ENCODE measurements at regions not wholly inside any gene's neighbourhood (a gene's known extent, or its start where the extent isn't known, plus 50 kb on each side); places are given as distances from the start of the nearest gene placed in this dataset.
"Not testable (repeated sequence)": the region's sequence is repeated elsewhere in the genome, so short reads cannot be mapped to it uniquely, and the experiment has no call there.

- Histone ChIP-seq H3K36me3 (ENCODE audit: low read depth, missing control alignments) (no peaks in the 10 kb centered on the region), H3K9me3 (no peaks in the 10 kb centered on the region), H3K27me3 (no peaks in the 10 kb centered on the region), H3K4me1 (no peaks in the 10 kb centered on the region), H3K4me3 (no peak overlapping the region), H3K27ac (no peak overlapping the region)
- no peak for TF ChIP-seq CTCF (IDR thresholded peaks at IDR 0.05)
- no peak for TF ChIP-seq POLR2A (IDR thresholded peaks at IDR 0.05)
- intact Hi-C loops (cut with DNase I; ENCODE audit: low total_unique reads) = no loop called here
- WGBS, 2 donors = 69 to 91% methylated on average over 1 of the region's 1 CpG
- DNase-seq = no peak
Observed at GRCh38 chr14:27318774-27319420, 721.1 kb upstream of the NOVA1 start.

- Histone ChIP-seq H3K27ac (no peak overlapping the region), H3K4me1 (no peaks in the 10 kb centered on the region), H3K4me3 (no peak overlapping the region), H3K36me3 (ENCODE audit: low read depth, missing control alignments) (no peaks in the 10 kb centered on the region), H3K27me3 (no peaks in the 10 kb centered on the region), H3K9me3 (no peaks in the 10 kb centered on the region)
- TF ChIP-seq CTCF (IDR thresholded peaks at IDR 0.05) (no peak), POLR2A (IDR thresholded peaks at IDR 0.05) (no peak)
- intact Hi-C loops (cut with DNase I; ENCODE audit: low total_unique reads) = no loop called here
- DNase-seq = no peak
Observed at GRCh38 chr14:27320261-27320660, 722.4 kb upstream of the NOVA1 start.

- no peaks in the 10 kb centered on the region for H3K4me1 ChIP-seq
- 78 to 86% methylated on average over 3 of the region's 3 CpGs for WGBS, 2 donors
Observed at GRCh38 chr14:27327095-27327494, 729.3 kb upstream of the NOVA1 start.

GRCh38 chr14:27338012-27338411, 740.2 kb upstream of the NOVA1 start:
- 74 to 75% methylated on average over 2 of the region's 2 CpGs for WGBS, 2 donors
- intact Hi-C loops (cut with DNase I; ENCODE audit: low total_unique reads) = no loop called here
- Histone ChIP-seq H3K27ac (no peak overlapping the region), H3K4me3 (no peak overlapping the region), H3K4me1 (no peaks in the 10 kb centered on the region), H3K9me3 (no peaks in the 10 kb centered on the region), H3K36me3 (ENCODE audit: low read depth, missing control alignments) (no peaks in the 10 kb centered on the region), H3K27me3 (no peaks in the 10 kb centered on the region)
- DNase-seq = no peak
- TF ChIP-seq POLR2A (IDR thresholded peaks at IDR 0.05) (no peak), CTCF (IDR thresholded peaks at IDR 0.05) (no peak)

More at GRCh38 chr14:27327095-27327494, 729.3 kb upstream of the NOVA1 start:
- H3K27ac ChIP-seq = no peak overlapping the region
- no peaks in the 10 kb centered on the region for H3K36me3 ChIP-seq (ENCODE audit: low read depth, missing control alignments)
- no peak overlapping the region for H3K4me3 ChIP-seq
- H3K27me3 ChIP-seq = no peaks in the 10 kb centered on the region
- TF ChIP-seq POLR2A (IDR thresholded peaks at IDR 0.05) (no peak), CTCF (IDR thresholded peaks at IDR 0.05) (no peak)
- H3K9me3 ChIP-seq = no peaks in the 10 kb centered on the region
- DNase-seq = no peak
- intact Hi-C loops (cut with DNase I; ENCODE audit: low total_unique reads) = no loop called here

GRCh38 chr14:27363036-27363435, 765.2 kb upstream of the NOVA1 start:
- 90 to 91% methylated on average over 6 to 8 of the region's 8 CpGs for WGBS, 2 donors
- DNase-seq; H3K36me3 ChIP-seq (ENCODE audit: low read depth, missing control alignments); H3K27ac ChIP-seq; H3K9me3 ChIP-seq; H3K4me1 ChIP-seq; intact Hi-C loops (cut with DNase I; ENCODE audit: low total_unique reads); H3K27me3 ChIP-seq; H3K4me3 ChIP-seq: not testable (repeated sequence)
